Thyroid gland (tissue), 4 donors: ENCODE measurements at regions not wholly inside any gene's neighbourhood (a gene's known extent, or its start where the extent isn't known, plus 50 kb on each side); places are given as distances from the start of the nearest gene placed in this dataset.

Source experiments
- DNase-seq, 2 donors: peaks; one replicate each; pipeline ENCODE4 v3.0.0-alpha.2; 2019
- H3K27ac ChIP-seq, 3 donors: fragments of 200-600 bp; sonication (generic); 1 replicate in 2 of 3; 2 replicates in 1 of 3; pipeline ENCODE4 v1.5.1; 2016 to 2019; ENCODE audit warnings: mild to moderate bottlenecking in 1 of 3, moderate library complexity in 1 of 3
- H3K27me3 ChIP-seq: fragments of 200-600 bp; sonication (generic); one replicate; pipeline ENCODE4 v1.5.1; 2019
- H3K36me3 ChIP-seq, 2 donors: fragments of 200-600 bp; sonication (generic); one replicate each; pipeline ENCODE4 v1.5.1; 2016 to 2019
- H3K4me1 ChIP-seq, 2 donors: fragments of 200-600 bp; sonication (generic); one replicate each; pipeline ENCODE4 v1.5.1; 2017 to 2019
- H3K4me3 ChIP-seq, 3 donors: fragments of 200-600 bp; sonication (generic); replicated peaks in 1 of 3; 1 replicate in 2 of 3; 2 replicates in 1 of 3; pipeline ENCODE4 v1.5.1; 2016; ENCODE audit warnings: mild to moderate bottlenecking in 1 of 3
- H3K9me3 ChIP-seq: fragments of 200-600 bp; sonication (generic); one replicate; pipeline ENCODE4 v1.5.1; 2017
- CTCF ChIP-seq, 6 experiments: fragments of 200-600 bp in 3 of 6; fragments of 450-650 bp in 3 of 6; sonication (generic) in 3 of 6; IDR thresholded peaks; one replicate each; pipeline ENCODE4 v1.5.1; 2016 to 2019; ENCODE audit warnings: antibody characterized with exemption in 6 of 6, mild to moderate bottlenecking in 2 of 6, inconsistent platforms in 1 of 6, moderate library complexity in 1 of 6
- POLR2A ChIP-seq, 2 donors: fragments of 450-650 bp; IDR thresholded peaks; one replicate each; pipeline ENCODE4 v1.6.1; 2017; ENCODE audit warnings: antibody characterized with exemption in 2 of 2, mild to moderate bottlenecking in 2 of 2, moderate library complexity in 1 of 2
- WGBS, 2 donors: methylation state at CpG; one replicate each; pipeline ENCODE4 v1.1.5; 2017; 5-methylcytosine and 5-hydroxymethylcytosine counted together
- intact Hi-C: fragments of 100-400 bp; cut with DNase I; formaldehyde crosslinking; loops from one replicate; pipeline ENCODE4 v1.15.1; 2023

- 88 to 91% methylated on average over 1 of the region's 1 CpG for WGBS, 2 donors
- Histone ChIP-seq H3K9me3 (no peaks in the 10 kb centered on the region), H3K36me3 (no peaks in the 10 kb centered on the region), H3K4me1 (no peaks in the 10 kb centered on the region), H3K27ac (no peak overlapping the region), H3K4me3 (no peak overlapping the region), H3K27me3 (no peaks in the 10 kb centered on the region)
- no peak for DNase-seq
- TF ChIP-seq CTCF (IDR thresholded peaks at IDR 0.05), result no peak
- TF ChIP-seq POLR2A (IDR thresholded peaks at IDR 0.05), result no peak
- intact Hi-C loops, result no loop called here
These were observed 176.1 kb upstream of the FGF10 start for GRCh38 chr5:44565360-44565759.

GRCh38 chr5:44546286-44546685 lies 157.1 kb upstream of the FGF10 start:
- DNase-seq, result no peak
- H3K27me3 ChIP-seq, result no peaks in the 10 kb centered on the region
- 60 to 75% methylated on average over 2 of the region's 2 CpGs for WGBS, 2 donors
- no peaks in the 10 kb centered on the region for H3K36me3 ChIP-seq
- no peaks in the 10 kb centered on the region for H3K9me3 ChIP-seq
- intact Hi-C loops, result no loop called here
- H3K27ac ChIP-seq, result no peak overlapping the region
- no peak overlapping the region for H3K4me3 ChIP-seq
- no peaks in the 10 kb centered on the region for H3K4me1 ChIP-seq
- TF ChIP-seq POLR2A (IDR thresholded peaks at IDR 0.05) (no peak), CTCF (IDR thresholded peaks at IDR 0.05) (no peak)

GRCh38 chr5:44543511-44543910 lies 154.3 kb upstream of the FGF10 start:
- no peaks in the 10 kb centered on the region for H3K9me3 ChIP-seq
- no peaks in the 10 kb centered on the region for H3K27me3 ChIP-seq
- DNase-seq, result no peak
- H3K27ac ChIP-seq, result no peak overlapping the region
- intact Hi-C loops, result no loop called here
- no peaks in the 10 kb centered on the region for H3K36me3 ChIP-seq
- no peaks in the 10 kb centered on the region for H3K4me1 ChIP-seq
- H3K4me3 ChIP-seq, result no peak overlapping the region
- no peak for TF ChIP-seq CTCF (IDR thresholded peaks at IDR 0.05)
- TF ChIP-seq POLR2A (IDR thresholded peaks at IDR 0.05), result no peak

DNA sequence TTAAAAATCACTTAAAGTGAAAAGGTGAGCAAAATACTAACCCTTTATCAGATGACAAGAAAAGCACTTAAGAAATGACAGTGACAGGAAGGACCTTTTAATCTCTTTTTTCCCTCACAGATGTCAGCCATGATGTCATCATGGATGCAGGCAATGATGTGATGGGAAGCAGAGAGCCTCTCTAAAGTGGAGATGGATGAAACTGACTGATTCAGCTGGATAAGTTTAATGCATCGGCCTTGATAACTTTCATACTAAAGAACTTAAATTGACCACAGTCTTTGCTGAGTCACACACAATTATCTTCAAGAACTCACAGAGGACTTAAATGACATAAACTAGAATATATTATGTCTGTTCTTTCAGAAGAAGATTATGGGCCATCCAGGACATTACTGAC lies 153.2 kb upstream of the FGF10 start:
- H3K9me3 ChIP-seq, result no peaks in the 10 kb centered on the region
- DNase-seq, result no peak
- no peak overlapping the region for H3K4me3 ChIP-seq
- WGBS, 2 donors, result 81 to 85% methylated on average over 1 of the region's 1 CpG
- no peak overlapping the region for H3K27ac ChIP-seq
- no peaks in the 10 kb centered on the region for H3K4me1 ChIP-seq
- no peaks in the 10 kb centered on the region for H3K36me3 ChIP-seq
- no peaks in the 10 kb centered on the region for H3K27me3 ChIP-seq
- intact Hi-C loops, result no loop called here
- TF ChIP-seq CTCF (IDR thresholded peaks at IDR 0.05), result no peak
- TF ChIP-seq POLR2A (IDR thresholded peaks at IDR 0.05), result no peak

- 89 to 90% methylated on average over 3 of the region's 3 CpGs for WGBS, 2 donors
- Histone ChIP-seq H3K4me1 (no peaks in the 10 kb centered on the region), H3K4me3 (no peak overlapping the region), H3K9me3 (no peaks in the 10 kb centered on the region), H3K27ac (no peak overlapping the region), H3K36me3 (no peaks in the 10 kb centered on the region), H3K27me3 (no peaks in the 10 kb centered on the region)
- DNase-seq, result no peak
- intact Hi-C loops, result no loop called here
- TF ChIP-seq CTCF (IDR thresholded peaks at IDR 0.05) (no peak), POLR2A (IDR thresholded peaks at IDR 0.05) (no peak)
These were observed 150.3 kb upstream of the FGF10 start for GRCh38 chr5:44539602-44539919.
